ENCODE measurements at regions not wholly inside any gene's neighbourhood (a gene's known extent, or its start where the extent isn't known, plus 50 kb on each side); places are given as distances from the start of the nearest gene placed in this dataset.

DNA sequence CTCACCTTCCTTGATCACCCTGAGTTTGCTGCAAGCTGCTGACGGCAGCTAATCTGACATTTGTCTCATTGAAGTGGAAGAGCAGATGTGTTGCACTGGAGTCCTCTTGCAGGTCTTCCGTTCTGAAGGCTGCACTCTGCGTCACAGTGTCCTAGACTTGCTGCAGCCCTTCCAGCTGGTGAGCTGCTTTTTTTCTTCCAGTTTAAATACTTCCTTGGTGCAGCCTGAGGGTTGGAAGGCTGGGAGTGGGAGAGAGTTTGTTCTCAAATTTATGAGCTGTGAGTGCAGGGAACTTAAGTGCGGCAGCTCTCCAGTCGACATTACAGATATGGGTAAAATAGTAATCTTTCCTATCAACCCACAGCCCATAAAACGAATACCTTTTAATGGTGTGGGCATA is 303.6 kb upstream of the FAT1 start:
- H3K4me3 ChIP-seq (ENCODE audit: low read depth, low read length): no peak overlapping the region
- TF ChIP-seq CTCF (IDR thresholded peaks at IDR 0.05; ENCODE audit: control insufficient read depth, extremely low read depth, insufficient read depth): no peak
- no peak for DNase-seq (ENCODE audit: low read depth)

- DNase-seq (ENCODE audit: low read depth): no peak
- no peak for TF ChIP-seq CTCF (IDR thresholded peaks at IDR 0.05; ENCODE audit: control insufficient read depth, extremely low read depth, insufficient read depth)
- no peak overlapping the region for H3K4me3 ChIP-seq (ENCODE audit: low read depth, low read length)
Observed at GRCh38 chr4:187042251-187042650, 318.6 kb upstream of the FAT1 start.

GRCh38 chr4:187046471-187046870 is 322.8 kb upstream of the FAT1 start:
- TF ChIP-seq CTCF (IDR thresholded peaks at IDR 0.05; ENCODE audit: control insufficient read depth, extremely low read depth, insufficient read depth): no peak
- DNase-seq (ENCODE audit: low read depth): no peak
- H3K4me3 ChIP-seq (ENCODE audit: low read depth, low read length): no peak overlapping the region

GRCh38 chr4:187059021-187059420 is 335.4 kb upstream of the FAT1 start:
- H3K4me3 ChIP-seq (ENCODE audit: low read depth, low read length): no peak overlapping the region
- DNase-seq (ENCODE audit: low read depth): no peak
- no peak for TF ChIP-seq CTCF (IDR thresholded peaks at IDR 0.05; ENCODE audit: control insufficient read depth, extremely low read depth, insufficient read depth)

GRCh38 chr4:187059895-187060294 is 336.2 kb upstream of the FAT1 start:
- no peak for DNase-seq (ENCODE audit: low read depth)
- no peak overlapping the region for H3K4me3 ChIP-seq (ENCODE audit: low read depth, low read length)
- no peak for TF ChIP-seq CTCF (IDR thresholded peaks at IDR 0.05; ENCODE audit: control insufficient read depth, extremely low read depth, insufficient read depth)

DNA sequence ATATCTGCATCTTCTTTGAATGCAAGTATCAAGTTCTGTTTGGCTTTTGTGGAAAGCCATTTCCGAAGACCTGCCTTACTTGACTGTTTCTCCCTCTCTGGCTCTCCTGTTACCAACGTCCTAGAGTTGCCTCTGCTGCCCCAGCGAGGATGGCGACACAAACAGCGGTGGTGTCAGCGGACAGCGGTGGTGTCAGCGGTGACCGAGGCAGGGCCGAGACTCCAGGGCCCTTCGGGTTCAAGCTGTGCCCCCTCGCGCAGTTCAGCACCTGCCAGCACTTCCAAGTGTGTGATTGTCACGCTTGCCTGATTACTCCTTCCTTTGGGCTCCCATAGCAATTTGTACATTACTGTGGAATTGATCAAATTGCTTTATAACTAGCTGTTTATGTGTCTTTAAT is 336.9 kb upstream of the FAT1 start:
- no peak overlapping the region for H3K4me3 ChIP-seq (ENCODE audit: low read depth, low read length)
- TF ChIP-seq CTCF (IDR thresholded peaks at IDR 0.05; ENCODE audit: control insufficient read depth, extremely low read depth, insufficient read depth): no peak
- no peak for DNase-seq (ENCODE audit: low read depth)

DNA sequence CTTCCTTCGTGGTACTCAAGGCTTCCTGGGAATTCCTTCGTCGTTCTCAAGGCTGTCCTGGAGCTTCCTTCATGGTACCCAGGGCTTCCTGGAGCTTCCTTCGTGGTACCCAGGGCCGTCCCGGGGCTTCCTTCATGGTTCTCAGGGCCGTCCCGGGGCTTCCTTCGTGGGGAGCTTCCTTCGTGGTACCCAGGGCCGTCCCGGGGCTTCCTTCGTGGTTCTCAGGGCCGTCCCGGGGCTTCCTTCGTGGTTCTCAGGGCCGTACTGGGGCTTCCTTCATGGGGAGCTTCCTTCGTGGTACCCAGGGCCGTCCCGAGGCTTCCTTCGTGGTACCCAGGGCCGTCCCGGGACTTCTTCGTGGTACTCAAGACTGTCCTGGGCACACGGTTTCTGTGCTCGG is 339.6 kb upstream of the FAT1 start:
- H3K4me3 ChIP-seq (ENCODE audit: low read depth, low read length): no peak overlapping the region
- no peak for DNase-seq (ENCODE audit: low read depth)
- TF ChIP-seq CTCF (IDR thresholded peaks at IDR 0.05; ENCODE audit: control insufficient read depth, extremely low read depth, insufficient read depth): no peak
